ENCODE measurements at regions not wholly inside any gene's neighbourhood (a gene's known extent, or its start where the extent isn't known, plus 50 kb on each side); places are given as distances from the start of the nearest gene placed in this dataset.

- Histone ChIP-seq H3K27ac (ENCODE audit: extremely low read depth, low read depth, low read length) (no peak overlapping the region), H3K9me3 (ENCODE audit: control insufficient read depth, insufficient read depth, low read depth, low read length) (no peaks in the 10 kb centered on the region), H3K4me3 (ENCODE audit: low read depth, low read length) (no peak overlapping the region), H3K36me3 (ENCODE audit: control insufficient read depth in 2 of 2, insufficient read depth in 1 of 2, low read length in 2 of 2) (no peaks in the 10 kb centered on the region), H3K4me1 (ENCODE audit: control insufficient read depth, insufficient read depth, low read length) (no peaks in the 10 kb centered on the region)
- POLR2A ChIA-PET: no interaction called here
- TF ChIP-seq GLI2 (tag by site-specific recombination; IDR thresholded peaks at IDR 0.05; ENCODE audit: borderline replicate concordance, low read depth) (no peak), FEZF1 (tag by site-specific recombination; IDR thresholded peaks at IDR 0.05) (no peak), ZNF571 (tag by site-specific recombination; IDR thresholded peaks at IDR 0.05) (no peak), ZNF214 (tag by site-specific recombination; IDR thresholded peaks at IDR 0.05; ENCODE audit: borderline replicate concordance) (no peak), ZEB2 (tag by site-specific recombination; IDR thresholded peaks at IDR 0.05) (no peak), SP3 (tag by site-specific recombination; IDR thresholded peaks at IDR 0.05) (no peak)
- CTCF ChIA-PET: no interaction called here
These were observed 100.2 kb downstream of the KIF26A start for GRCh38 chr14:104238424-104239184.

DNA sequence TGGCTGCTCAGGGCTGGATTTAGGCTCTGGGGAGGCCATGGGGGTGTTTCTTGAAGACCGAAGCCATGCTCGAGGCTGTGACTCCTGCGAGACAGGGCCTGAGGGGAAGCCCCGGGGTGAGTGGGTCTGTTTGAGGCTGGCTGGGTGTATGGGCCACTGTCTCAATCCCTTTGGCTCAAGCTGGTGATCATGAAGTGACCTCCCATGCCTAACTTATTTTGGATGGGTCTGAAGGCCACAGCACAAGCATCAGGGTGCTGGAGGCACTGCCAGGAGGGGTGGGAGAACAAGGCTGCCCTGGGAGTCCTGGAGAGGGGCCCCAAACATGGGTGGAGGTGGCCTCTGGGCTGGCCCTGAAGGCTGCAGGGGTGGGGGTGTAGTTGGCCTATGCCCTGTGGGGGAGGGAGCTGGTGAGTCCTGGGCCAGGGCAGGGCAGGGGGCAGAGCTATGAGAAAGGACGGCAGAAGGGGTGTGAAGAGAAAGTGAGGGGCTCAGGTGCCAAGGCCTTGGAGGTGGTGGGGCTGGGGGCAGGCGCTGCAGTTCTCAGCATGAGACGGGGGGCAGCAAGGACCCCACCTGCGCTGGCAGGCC is 100.9 kb downstream of the KIF26A start:
- H3K4me1 ChIP-seq (ENCODE audit: control insufficient read depth, insufficient read depth, low read length): no peaks in the 10 kb centered on the region
- TF ChIP-seq ZNF544 (tag by site-specific recombination; IDR thresholded peaks at IDR 0.05): no peak
- TF ChIP-seq ZNF704 (tag by site-specific recombination; IDR thresholded peaks at IDR 0.05): no peak
- no peak for TF ChIP-seq ZNF350 (tag by site-specific recombination; IDR thresholded peaks at IDR 0.05)
- no peak for TF ChIP-seq ZNF776 (tag by site-specific recombination; IDR thresholded peaks at IDR 0.05; ENCODE audit: borderline replicate concordance)
- H3K36me3 ChIP-seq (ENCODE audit: control insufficient read depth in 2 of 2, insufficient read depth in 1 of 2, low read length in 2 of 2): no peaks in the 10 kb centered on the region
- ChIA-PET CTCF (no interaction called here), POLR2A (no interaction called here)
- H3K27ac ChIP-seq (ENCODE audit: extremely low read depth, low read depth, low read length): no peak overlapping the region
- H3K4me3 ChIP-seq (ENCODE audit: low read depth, low read length): no peak overlapping the region
- H3K9me3 ChIP-seq (ENCODE audit: control insufficient read depth, insufficient read depth, low read depth, low read length): no peaks in the 10 kb centered on the region

DNA sequence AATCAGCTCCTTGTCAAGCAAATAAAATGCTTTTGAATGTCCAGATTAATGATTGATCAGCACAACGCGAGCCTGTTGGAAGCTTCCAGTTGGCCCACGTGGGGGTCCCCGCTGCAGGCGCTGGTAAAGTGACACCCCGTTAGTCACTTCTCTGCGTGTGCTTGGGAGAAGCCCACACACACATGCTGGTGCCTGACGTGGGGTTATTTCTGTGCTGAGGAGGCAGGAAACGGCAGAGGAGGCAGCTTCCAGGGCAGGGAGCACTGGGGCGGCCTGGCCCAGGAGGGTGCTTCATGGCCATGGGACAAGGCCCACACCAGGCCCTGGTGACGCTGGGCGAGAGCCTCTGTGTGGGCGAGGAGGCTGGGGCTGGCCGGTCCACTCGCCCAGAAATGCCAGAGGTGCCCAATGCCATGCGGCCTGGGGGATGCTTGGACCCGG is 101.5 kb downstream of the KIF26A start:
- Histone ChIP-seq H3K4me1 (ENCODE audit: control insufficient read depth, insufficient read depth, low read length) (no peaks in the 10 kb centered on the region), H3K9me3 (ENCODE audit: control insufficient read depth, insufficient read depth, low read depth, low read length) (no peaks in the 10 kb centered on the region), H3K27ac (ENCODE audit: extremely low read depth, low read depth, low read length) (no peak overlapping the region), H3K36me3 (ENCODE audit: control insufficient read depth in 2 of 2, insufficient read depth in 1 of 2, low read length in 2 of 2) (no peaks in the 10 kb centered on the region), H3K4me3 (ENCODE audit: low read depth, low read length) (no peak overlapping the region)
- CTCF ChIA-PET: interaction anchor here (1.4 kb wide), 1 partner anchor 324 kb away, joined by 4 read pairs; no protein-coding TSS in a partner anchor
- POLR2A ChIA-PET: no interaction called here
- TF ChIP-seq ZNF148 (tag by site-specific recombination; IDR thresholded peaks at IDR 0.05; ENCODE audit: borderline replicate concordance) (no peak), ZSCAN23 (tag by site-specific recombination; IDR thresholded peaks at IDR 0.05) (no peak), BCL11A (tag by site-specific recombination; IDR thresholded peaks at IDR 0.05; ENCODE audit: low read depth) (no peak), ZNF473 (tag by site-specific recombination; IDR thresholded peaks at IDR 0.05) (no peak), IKZF3 (tag by site-specific recombination; IDR thresholded peaks at IDR 0.05) (no peak), ZFP69B (tag by site-specific recombination; IDR thresholded peaks at IDR 0.05) (no peak), ZNF658 (tag by site-specific recombination; IDR thresholded peaks at IDR 0.05) (no peak), BCL11B (tag by site-specific recombination; IDR thresholded peaks at IDR 0.05; ENCODE audit: low read depth) (no peak), ZNF530 (tag by site-specific recombination; IDR thresholded peaks at IDR 0.05; ENCODE audit: low read depth) (no peak), TSHZ1 (tag by site-specific recombination; IDR thresholded peaks at IDR 0.05; ENCODE audit: borderline replicate concordance) (no peak), ZNF645 (tag by site-specific recombination; IDR thresholded peaks at IDR 0.05) (no peak), ZNF529 (tag by site-specific recombination; IDR thresholded peaks at IDR 0.05; ENCODE audit: insufficient replicate concordance) (no peak), ZNF175 (tag by site-specific recombination; IDR thresholded peaks at IDR 0.05) (no peak)

Data from HEK293 (cell line).